Activated naive CD4-positive, alpha-beta T cell treated with anti-CD3 and anti-CD28 coated beads, Interleukin-2, amount 50 U/mL, for 16 hours (primary cell): ENCODE measurements at regions not wholly inside any gene's neighbourhood (a gene's known extent, or its start where the extent isn't known, plus 50 kb on each side); places are given as distances from the start of the nearest gene placed in this dataset.
"Not testable (repeated sequence)": the region's sequence is repeated elsewhere in the genome, so short reads cannot be mapped to it uniquely, and the experiment has no call there.

Experiments
- DNase-seq: peaks from one replicate; pipeline ENCODE4 v3.0.0-alpha.2; 2020

DNA sequence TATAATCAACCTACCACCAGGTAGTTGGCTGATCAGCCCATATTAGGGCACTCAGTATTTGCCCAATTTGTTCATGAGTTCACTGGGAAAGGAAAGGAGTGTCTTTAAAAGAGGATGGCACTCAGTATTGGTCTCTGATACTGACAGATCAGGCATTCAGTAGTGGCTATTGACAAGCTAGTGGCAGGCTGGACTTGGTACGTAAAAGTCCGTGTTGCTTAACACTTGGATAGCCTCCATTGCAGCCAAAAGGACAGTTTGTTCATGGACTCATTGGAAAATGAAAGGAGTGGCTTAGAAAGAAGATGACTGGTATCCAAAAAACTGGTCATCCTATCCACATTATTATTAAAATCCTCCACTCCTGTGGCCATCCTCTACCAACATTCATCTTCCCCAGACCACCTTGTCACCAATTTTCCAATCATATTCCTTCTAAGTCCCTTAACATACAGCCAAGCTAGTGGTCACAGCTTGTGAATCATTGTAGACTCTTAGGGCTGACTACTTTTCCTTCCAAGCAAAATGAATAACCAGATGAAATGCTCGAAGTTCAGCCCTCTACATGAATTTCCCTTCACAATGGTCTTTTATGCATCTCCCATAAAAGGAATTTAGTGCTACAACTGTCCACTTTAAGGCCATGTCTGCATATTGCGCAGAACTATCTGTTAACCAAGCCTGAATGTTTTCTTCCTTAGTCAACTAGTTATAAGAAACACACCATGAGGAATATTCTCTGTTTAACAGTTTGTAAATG lies 78.6 kb upstream of the MAGI2 start:
- no peak for DNase-seq

DNA sequence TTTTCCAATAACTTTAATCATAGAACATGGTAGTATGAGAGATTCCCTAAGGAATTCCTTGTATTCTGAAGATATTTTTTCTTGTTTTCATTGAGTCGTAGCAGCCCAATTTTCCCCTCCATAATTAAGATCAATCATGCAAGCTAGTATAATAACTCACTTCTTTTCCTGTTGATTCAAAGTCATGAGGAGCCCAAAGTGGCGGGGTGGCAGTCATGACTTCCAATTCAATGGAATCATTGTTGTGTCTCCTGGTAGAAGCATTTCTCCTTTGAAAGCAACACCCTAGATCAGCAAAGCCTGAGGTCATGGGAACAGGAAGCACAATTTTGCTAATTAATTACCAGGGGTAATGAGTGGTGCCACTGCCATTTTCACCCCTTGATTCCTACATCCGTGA lies 77.6 kb upstream of the MAGI2 start:
- DNase-seq: no peak

DNA sequence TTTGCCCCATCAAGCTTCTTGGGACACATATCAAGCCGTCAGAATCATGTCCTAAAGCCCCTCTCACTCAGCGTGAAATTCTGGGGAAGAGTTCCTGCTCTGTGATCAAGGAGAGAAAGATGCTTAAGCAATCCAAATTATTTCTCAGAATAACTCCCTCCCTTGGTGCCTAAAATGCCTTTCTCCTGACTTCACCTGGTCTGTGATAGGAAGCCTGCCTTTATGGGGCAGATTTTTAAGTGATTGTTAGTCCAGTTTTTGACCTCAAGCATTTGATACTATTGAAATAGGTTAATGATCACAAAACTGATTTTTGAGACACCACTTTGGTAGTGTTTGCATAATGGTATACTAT lies 76.4 kb upstream of the MAGI2 start:
- no peak for DNase-seq

DNA sequence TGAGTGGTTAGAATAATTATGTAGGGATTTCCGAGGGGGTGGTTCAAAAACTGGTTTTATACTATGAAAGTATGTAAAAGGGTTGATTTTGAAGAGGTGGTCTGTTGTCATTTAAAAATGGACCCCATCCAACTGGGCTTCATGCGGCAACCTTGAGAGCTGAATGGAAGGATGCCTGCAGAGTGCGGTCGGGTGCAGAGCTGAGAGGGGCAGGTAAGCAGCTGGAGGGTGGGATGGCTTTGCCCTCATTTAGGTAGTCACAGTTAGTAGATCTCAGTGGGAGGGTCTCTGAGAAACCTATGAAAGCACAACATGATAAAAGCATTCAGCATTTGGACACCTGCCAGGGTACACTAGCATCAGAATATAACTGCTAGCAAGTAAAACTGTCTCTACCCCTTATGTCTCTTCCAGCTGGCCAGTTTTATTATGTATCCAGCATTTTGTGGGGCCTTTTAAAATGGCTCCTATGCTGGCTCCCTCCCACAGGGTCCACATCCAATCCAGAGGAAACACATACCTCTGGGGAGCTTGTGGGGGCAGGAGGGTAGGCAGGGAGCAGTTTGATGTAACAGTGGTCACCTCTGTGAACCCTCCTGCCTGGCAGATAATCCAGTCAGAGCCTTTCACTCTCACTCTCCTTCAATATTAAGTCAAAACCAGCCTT lies 75.9 kb upstream of the MAGI2 start:
- no peak for DNase-seq

DNA sequence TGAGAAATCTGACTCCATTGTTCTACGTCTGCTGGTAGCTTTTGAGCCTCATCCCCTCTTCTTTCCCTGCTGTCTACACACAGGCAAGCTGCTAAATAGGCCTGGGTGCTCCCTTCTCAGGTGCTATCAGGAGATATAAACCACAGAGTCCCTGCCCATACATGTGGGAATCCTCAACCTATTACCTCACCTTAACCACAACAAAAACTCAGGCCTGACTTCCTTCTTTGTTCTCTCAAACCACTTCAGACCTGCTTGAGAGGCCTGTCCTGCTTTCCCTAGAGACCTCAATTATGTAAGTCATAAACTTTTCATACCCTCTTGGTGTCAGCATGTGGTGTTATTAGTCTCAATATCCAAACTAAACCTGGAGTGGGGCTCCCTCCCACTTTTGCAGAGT lies 75.0 kb upstream of the MAGI2 start:
- no peak for DNase-seq

DNA sequence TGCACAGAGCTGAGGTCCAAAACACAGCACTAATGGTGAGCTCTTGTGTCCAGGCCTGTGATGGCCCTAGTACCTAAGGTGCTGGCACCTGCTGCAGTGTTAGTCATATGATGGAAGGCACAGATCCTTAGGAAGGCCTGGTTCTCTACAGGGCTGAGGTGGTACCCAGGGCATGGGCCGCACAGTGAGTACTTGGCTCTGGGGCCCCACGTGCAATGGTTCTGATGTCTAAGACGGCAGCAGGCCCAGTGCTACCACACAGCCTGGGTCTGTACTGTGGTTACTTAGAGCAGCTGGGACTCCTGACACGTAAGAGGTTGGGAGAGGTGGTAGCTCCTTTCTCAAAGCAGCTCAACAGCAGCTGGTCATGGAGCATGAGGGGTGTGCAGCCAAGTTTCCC lies 70.6 kb upstream of the MAGI2 start:
- DNase-seq: no peak

DNA sequence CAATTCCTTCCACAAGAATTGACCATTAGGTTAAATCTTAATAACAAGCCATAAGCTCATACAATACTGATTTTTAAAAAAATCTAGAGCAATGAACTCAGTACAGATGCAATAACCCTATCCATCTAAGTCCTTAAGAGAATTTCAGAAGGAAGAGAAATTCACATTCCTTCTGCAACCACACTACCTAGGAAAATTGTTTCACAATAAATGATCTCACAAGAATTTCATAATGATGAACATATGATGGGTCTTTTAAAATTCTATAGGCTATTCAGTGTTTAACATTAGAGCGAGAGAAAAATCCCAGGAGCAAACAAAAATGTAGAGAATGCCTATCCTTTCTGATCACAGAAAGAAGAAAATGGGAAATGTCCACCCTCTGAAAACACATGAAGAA lies 70.0 kb upstream of the MAGI2 start:
- no peak for DNase-seq

DNA sequence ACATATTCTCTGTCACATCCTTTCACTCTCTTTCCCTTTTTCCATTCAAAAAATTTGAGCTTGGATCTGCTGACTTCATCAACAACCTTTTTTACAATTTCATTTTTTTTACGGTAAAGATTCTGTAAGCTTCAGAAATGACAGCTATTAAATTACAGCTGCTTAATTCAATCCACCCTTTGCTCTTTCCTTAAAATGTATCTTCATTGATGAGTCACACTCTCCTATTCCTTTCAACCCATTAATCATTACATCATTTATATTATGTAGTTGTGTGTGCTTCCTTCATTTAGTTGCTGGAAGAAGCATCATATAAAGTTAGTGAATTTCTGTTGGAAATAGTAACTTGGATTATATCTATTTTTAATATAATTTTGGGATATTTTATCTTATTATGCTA lies 67.1 kb upstream of the MAGI2 start:
- no peak for DNase-seq

DNA sequence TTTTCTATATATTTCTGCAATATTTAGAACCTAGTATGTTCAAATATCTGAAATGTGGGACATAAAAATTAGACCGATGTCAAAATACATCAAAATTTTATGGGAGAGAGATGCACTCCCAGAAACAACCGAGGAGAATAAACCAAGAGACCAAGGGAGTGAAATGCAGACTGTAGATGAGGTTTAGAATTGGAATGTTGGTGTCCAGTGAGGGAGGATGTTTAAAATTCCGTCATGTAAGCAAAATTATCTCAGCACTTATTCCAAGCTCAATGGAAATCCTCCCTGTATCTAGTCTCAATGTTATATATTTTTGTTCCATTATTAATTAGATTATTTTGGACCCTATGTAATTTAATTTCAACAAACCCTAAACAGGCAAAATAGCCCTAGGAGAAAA lies 61.9 kb upstream of the MAGI2 start:
- DNase-seq: no peak

DNA sequence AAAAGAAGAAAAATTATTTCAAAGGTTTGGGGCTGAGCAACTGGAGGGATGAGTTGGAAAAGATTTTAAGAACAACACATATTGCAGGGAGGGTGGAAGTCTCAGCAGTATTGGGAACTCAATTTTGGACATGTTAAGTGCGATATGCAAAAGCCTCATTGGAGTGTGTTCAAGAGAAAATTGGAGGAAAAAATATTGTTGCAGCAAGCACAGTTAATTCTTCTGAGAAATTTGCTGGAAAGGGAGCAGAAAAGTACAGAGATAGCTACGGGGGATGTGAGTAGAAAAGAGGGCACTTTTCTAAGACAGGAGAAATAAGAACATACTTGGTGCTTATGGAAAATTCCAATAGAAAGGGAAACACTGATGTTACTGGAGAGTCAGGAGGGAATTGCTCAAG lies 59.8 kb upstream of the MAGI2 start:
- no peak for DNase-seq

DNA sequence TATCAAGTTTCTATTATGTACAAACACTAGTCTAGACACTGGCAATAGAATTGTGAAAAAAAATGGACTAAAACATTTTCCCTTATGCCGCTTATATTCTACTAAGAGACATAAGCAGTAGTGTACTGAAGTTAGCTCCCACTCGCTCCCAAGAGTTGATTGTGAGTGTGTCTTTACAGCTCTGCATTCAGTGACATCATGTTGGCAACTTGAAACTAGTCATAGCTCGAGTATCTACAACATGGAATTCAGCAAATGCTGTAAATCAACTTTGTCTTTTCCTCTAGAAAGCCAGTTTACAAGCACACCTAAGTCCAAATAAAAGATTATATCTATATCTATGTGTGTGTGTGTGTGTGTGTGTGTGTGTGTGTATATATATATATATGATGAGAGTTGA lies 58.8 kb upstream of the MAGI2 start:
- DNase-seq: no peak

DNA sequence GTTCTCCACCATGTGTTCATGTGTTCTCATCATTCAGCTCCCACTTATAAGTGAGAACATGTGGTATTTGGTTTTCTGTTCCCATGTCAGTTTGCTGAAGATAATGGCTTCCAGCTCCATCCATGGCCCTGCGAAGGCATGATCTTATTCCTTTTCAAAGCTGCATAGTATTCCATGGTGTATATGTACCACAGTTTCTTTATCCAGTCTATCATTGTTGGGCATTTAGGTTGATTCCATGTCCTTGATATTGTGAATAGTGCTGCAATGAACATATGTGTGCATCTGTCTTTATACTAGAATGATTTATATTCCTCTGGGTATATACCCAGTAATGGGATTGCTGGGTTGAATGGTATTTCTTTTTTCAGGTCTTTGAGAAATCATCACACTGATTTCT lies 57.6 kb upstream of the MAGI2 start:
- DNase-seq: not testable (repeated sequence)

DNA sequence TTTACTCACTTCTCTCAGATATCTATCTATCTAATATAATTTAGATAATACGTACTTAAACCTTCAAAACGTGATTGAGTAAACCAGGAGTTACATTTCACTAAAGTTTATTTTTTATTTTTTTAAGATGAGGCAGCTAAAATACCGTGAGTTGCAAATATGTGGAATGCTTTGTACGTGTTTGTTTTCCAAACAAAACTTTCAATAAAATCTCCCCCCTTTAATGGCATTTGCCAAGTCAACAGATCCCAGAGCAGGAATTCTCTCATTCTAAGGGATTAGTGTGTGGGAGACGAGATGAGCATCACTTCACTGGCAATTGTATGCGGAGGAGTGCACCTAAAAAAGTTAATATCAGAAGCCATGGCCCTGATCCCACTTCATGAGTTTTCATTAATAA lies 53.7 kb upstream of the MAGI2 start:
- DNase-seq: no peak

DNA sequence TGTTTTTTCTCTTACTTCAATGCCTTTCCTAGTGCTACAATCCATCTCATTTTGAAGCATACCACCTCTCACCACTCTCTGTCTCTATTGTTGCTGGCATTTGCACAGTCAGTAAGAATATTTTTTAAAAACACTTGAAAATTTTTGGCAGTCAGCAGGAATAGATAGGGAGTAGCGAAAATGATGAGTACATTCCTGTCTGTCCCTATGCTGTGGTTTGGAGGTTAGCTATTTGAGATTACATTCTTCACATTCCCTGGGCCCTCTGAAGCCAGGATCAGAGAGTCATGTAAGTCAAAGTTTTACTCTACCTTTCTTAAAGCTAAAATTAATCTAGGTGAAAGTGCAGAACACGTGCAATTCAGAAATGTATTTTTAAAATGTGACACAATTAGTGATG lies 53.0 kb upstream of the MAGI2 start:
- DNase-seq: no peak

DNA sequence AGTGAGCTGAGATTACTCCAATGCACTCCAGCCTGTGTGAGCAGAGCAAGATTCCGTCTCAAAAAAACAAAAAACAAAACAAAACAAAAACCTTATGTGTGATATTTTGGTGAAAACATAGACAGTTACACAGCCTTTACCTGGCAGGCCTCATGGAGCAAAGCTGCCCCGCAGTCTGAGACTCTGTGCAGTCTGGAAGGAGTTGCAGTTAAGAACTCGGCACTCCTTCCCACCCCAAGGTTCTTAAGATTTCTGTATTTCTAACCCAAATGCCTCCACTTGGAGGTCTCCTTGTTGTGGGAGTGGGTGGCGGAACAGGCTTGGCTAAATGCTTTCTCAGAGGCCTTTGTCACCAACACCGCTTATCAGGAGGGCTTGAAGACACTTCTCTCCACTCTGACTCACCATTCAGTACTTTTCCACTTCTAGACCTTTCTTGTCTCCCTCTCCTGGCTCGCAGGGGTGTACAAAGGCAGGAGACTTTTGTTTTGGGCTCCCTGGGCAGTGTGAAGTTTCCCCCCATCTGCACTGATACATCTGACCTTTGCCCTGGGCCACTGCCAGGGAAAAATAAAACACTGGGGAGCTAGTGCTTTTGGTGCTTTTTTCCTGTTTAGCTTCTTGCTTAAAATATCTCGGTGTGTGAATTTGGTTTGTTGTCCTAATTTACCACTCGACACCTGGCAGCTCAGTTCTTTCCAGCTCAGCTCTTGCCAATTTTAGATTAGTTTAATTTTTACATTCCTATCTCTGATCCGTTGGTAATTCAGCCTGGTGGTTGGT lies 51.3 kb upstream of the MAGI2 start:
- no peak for DNase-seq
